HCT116 (cell line): ENCODE measurements at regions not wholly inside any gene's neighbourhood (a gene's known extent, or its start where the extent isn't known, plus 50 kb on each side); places are given as distances from the start of the nearest gene placed in this dataset.

Experiments
- ATAC-seq: fragments of 200-7000 bp; cut with Tn5 transposase; 2 replicates; pipeline ENCODE4 v1.9.1; 2020; ENCODE audit warnings: mild to moderate bottlenecking, moderate library complexity
- BruUV-seq: library from RNA; stranded (reverse); fragments of 400-500 nt; replicated peaks from 2 replicates; lab custom pipeline; 2021; lab: Mats Ljungman, UMichigan
- CTCF ChIA-PET: fragments of 300-600 bp; sonication (Branson Sonifier 250); formaldehyde crosslinking; loops from one replicate; lab custom pipeline; 2021; ENCODE audit warnings: antibody characterized with exemption; lab: Charles Lee
- POLR2A ChIA-PET: fragments of 300-600, 350-600 bp; sonication (Branson Sonifier 250); formaldehyde crosslinking; loops from one replicate; lab custom pipeline; 2021; ENCODE audit warnings: antibody characterized with exemption; lab: Charles Lee
- RAD21 ChIA-PET, 2 experiments: fragments of 300-600 bp; sonication (Branson Sonifier 250); formaldehyde crosslinking; loops; one replicate each; lab custom pipeline; 2023; ENCODE audit warnings: low total read pairs in 2 of 2; ENCODE audit not compliant: uncharacterized antibody in 2 of 2, unreplicated experiment in 2 of 2, low non-redundant PET in 1 of 2; lab: Charles Lee
- DNase-seq: peaks from one replicate; pipeline ENCODE4 v3.0.0-alpha.2; 2010; ENCODE audit warnings: low read depth, low spot score
- H2AFZ ChIP-seq: fragments of 200-600 bp; shearing (Covaris generic), sonication (generic); 2 replicates; pipeline ENCODE4 v1.6.1; 2017; ENCODE audit warnings: low read depth, mixed run types, mixed read lengths, antibody characterized with exemption, low read length; ENCODE audit not compliant: poor library complexity, severe bottlenecking
- H3K27ac ChIP-seq: 2 replicates; pipeline ENCODE4 v1.5.1; 2012; ENCODE audit warnings: low read depth, low read length
- H3K27me3 ChIP-seq: fragments of 200-600 bp; sonication (generic); 2 replicates; pipeline ENCODE4 v1.6.1; 2016; ENCODE audit warnings: mixed run types, low read length, mixed read lengths; ENCODE audit not compliant: insufficient read depth
- H3K36me3 ChIP-seq, 2 experiments: fragments of 200-500 bp in 1 of 2; fragments of 200-600 bp in 1 of 2; sonication (Bioruptor generic) in 1 of 2; sonication (generic) in 1 of 2; 2 replicates each; pipeline versions ENCODE4 v1.5.1 to v1.6.1; 2014 to 2016; ENCODE audit warnings: low read length in 2 of 2, inconsistent platforms in 1 of 2, mixed read lengths in 1 of 2, mixed run types in 1 of 2; ENCODE audit not compliant: insufficient read depth in 2 of 2, control insufficient read depth in 1 of 2
- H3K4me1 ChIP-seq, 2 experiments: fragments of 200-600 bp in 1 of 2; sonication (generic) in 1 of 2; 2 replicates each; pipeline versions ENCODE4 v1.5.1 to v1.6.1; 2012 to 2017; ENCODE audit warnings: low read length in 2 of 2, inconsistent platforms in 1 of 2, mild to moderate bottlenecking in 1 of 2, mixed read lengths in 1 of 2, mixed run types in 1 of 2, moderate library complexity in 1 of 2; ENCODE audit not compliant: insufficient read depth in 2 of 2, control insufficient read depth in 1 of 2
- H3K4me2 ChIP-seq: fragments of 200-600 bp; sonication (generic); 2 replicates; pipeline ENCODE4 v1.6.1; 2017; ENCODE audit warnings: mixed run types, low read length, mixed read lengths
- H3K4me3 ChIP-seq, 2 experiments: fragments of 200-600 bp in 1 of 2; sonication (generic) in 1 of 2; replicated peaks in 1 of 2; 2 replicates each; pipeline ENCODE4 v1.5.1; 2011 to 2016; ENCODE audit warnings: low read length in 2 of 2, control low read depth in 1 of 2, low read depth in 1 of 2, mild to moderate bottlenecking in 1 of 2, mixed read lengths in 1 of 2, mixed run types in 1 of 2
- H3K79me2 ChIP-seq: fragments of 200-600 bp; sonication (generic); 2 replicates; pipeline ENCODE4 v1.6.1; 2017; ENCODE audit warnings: mild to moderate bottlenecking, mixed run types, low read length, moderate library complexity, mixed read lengths; ENCODE audit not compliant: insufficient read depth
- H3K9ac ChIP-seq: fragments of 200-600 bp; sonication (generic); 2 replicates; pipeline ENCODE4 v1.6.1; 2016; ENCODE audit warnings: low read length, mixed read lengths
- H3K9me2 ChIP-seq: fragments of 200-600 bp; sonication (generic), shearing (Covaris generic); 2 replicates; pipeline ENCODE4 v1.6.1; 2017; ENCODE audit warnings: mixed run types, mild to moderate bottlenecking, moderate library complexity; ENCODE audit not compliant: insufficient read depth
- H3K9me3 ChIP-seq, 2 experiments: fragments of 200-500 bp in 1 of 2; fragments of 200-600 bp in 1 of 2; sonication (Bioruptor generic) in 1 of 2; sonication (generic) in 1 of 2; 2 replicates each; pipeline ENCODE4 v1.6.1; 2014 to 2017; ENCODE audit warnings: low read length in 2 of 2, mixed read lengths in 2 of 2, inconsistent platforms in 1 of 2, low read depth in 1 of 2, mild to moderate bottlenecking in 1 of 2, mixed run types in 1 of 2, moderate library complexity in 1 of 2; ENCODE audit not compliant: control insufficient read depth in 1 of 2, insufficient read depth in 1 of 2
- H4K20me1 ChIP-seq: fragments of 200-600 bp; sonication (generic), shearing (Covaris generic); 2 replicates; pipeline ENCODE4 v1.6.1; 2017; ENCODE audit warnings: mixed run types, mild to moderate bottlenecking, moderate library complexity; ENCODE audit not compliant: insufficient read depth
- ELF1 ChIP-seq: IDR thresholded peaks from 2 replicates; pipeline ENCODE4 v1.6.1; 2012; ENCODE audit warnings: low read depth, borderline replicate concordance
- JUND ChIP-seq: IDR thresholded peaks from 2 replicates; pipeline ENCODE4 v1.6.1; 2012
- POLR2A ChIP-seq: IDR thresholded peaks from 2 replicates; pipeline ENCODE4 v1.7.0; 2011; ENCODE audit warnings: borderline replicate concordance; ENCODE audit not compliant: insufficient read depth, insufficient read length; ENCODE audit errors: extremely low read depth
- RAD21 ChIP-seq: IDR thresholded peaks from 2 replicates; pipeline ENCODE4 v1.6.1; 2012; ENCODE audit warnings: low read depth, mild to moderate bottlenecking
- SIN3A ChIP-seq: IDR thresholded peaks from 2 replicates; pipeline ENCODE4 v1.6.1; 2012; ENCODE audit warnings: low read depth
- SRF ChIP-seq: IDR thresholded peaks from 2 replicates; pipeline ENCODE4 v1.6.1; 2012; ENCODE audit warnings: low read depth
- intact Hi-C: fragments of 100-400 bp; cut with micrococcal nuclease; formaldehyde crosslinking; loops from 2 replicates; pipeline ENCODE4 v1.10.0; 2022
- TF ChIP-seq, protein P1 (sequence below): IDR thresholded peaks from 2 replicates; pipeline ENCODE4 v1.6.1; 2012
- TF ChIP-seq, protein P2 (sequence below): IDR thresholded peaks from 2 replicates; pipeline ENCODE4 v1.6.1; 2012
- TF ChIP-seq, protein P3 (sequence below): IDR thresholded peaks from 2 replicates; pipeline ENCODE4 v1.6.1; 2012; ENCODE audit warnings: low read depth

DNA sequence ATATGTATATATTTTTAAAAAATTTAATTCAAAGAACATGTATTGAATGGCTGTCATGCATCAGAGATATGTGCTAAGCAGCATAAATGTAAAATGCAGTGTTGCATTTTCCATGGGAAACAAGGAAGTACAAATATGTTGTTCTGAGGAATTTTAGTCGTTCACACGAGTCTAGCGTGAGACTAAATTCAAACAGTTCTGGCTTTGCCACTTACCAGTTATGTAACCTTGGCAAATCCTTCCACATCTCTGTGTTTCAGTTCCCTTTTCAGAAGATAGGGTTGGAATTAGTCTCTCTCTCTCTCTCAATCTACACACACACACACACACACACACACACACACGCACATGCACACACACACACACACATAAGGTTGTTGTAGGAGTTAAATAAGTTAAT lies 305.4 kb downstream of the UTRN start:
- Histone ChIP-seq H3K36me3 (peaks cover 0 to 4% of the 10 kb centered on the region in 2 experiments; a peak in 1 of 4 replicates), H3K9ac (no peak overlapping the region), H3K4me1 (peaks cover 0 to 8% of the 10 kb centered on the region in 2 experiments; a peak in 2 of 4 replicates), H4K20me1 (no peaks in the 10 kb centered on the region), H3K9me2 (no peaks in the 10 kb centered on the region), H3K4me2 (no peak overlapping the region), H3K27ac (no peak overlapping the region), H3K4me3 (no peak overlapping the region), H3K79me2 (no peaks in the 10 kb centered on the region), H3K9me3 (no peaks in the 10 kb centered on the region), H3K27me3 (no peaks in the 10 kb centered on the region), H2AFZ (no peak overlapping the region)
- DNase-seq (no peak), ATAC-seq (no peak)
- BruUV-seq: no TSS peak
- ChIA-PET CTCF (interaction anchor here (1.0 kb wide), 1 partner anchor 440 kb away, joined by 3 read pairs; no protein-coding TSS in a partner anchor), RAD21 (no interaction called here), POLR2A (no interaction called here)
- TF ChIP-seq, protein P1, sequence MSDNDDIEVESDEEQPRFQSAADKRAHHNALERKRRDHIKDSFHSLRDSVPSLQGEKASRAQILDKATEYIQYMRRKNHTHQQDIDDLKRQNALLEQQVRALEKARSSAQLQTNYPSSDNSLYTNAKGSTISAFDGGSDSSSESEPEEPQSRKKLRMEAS: no peak
- TF ChIP-seq ELF1: no peak
- TF ChIP-seq POLR2A: no peak
- TF ChIP-seq SRF: no peak
- TF ChIP-seq, protein P2, sequence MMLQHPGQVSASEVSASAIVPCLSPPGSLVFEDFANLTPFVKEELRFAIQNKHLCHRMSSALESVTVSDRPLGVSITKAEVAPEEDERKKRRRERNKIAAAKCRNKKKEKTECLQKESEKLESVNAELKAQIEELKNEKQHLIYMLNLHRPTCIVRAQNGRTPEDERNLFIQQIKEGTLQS: no peak
- no peak for TF ChIP-seq JUND
- TF ChIP-seq, protein P3, sequence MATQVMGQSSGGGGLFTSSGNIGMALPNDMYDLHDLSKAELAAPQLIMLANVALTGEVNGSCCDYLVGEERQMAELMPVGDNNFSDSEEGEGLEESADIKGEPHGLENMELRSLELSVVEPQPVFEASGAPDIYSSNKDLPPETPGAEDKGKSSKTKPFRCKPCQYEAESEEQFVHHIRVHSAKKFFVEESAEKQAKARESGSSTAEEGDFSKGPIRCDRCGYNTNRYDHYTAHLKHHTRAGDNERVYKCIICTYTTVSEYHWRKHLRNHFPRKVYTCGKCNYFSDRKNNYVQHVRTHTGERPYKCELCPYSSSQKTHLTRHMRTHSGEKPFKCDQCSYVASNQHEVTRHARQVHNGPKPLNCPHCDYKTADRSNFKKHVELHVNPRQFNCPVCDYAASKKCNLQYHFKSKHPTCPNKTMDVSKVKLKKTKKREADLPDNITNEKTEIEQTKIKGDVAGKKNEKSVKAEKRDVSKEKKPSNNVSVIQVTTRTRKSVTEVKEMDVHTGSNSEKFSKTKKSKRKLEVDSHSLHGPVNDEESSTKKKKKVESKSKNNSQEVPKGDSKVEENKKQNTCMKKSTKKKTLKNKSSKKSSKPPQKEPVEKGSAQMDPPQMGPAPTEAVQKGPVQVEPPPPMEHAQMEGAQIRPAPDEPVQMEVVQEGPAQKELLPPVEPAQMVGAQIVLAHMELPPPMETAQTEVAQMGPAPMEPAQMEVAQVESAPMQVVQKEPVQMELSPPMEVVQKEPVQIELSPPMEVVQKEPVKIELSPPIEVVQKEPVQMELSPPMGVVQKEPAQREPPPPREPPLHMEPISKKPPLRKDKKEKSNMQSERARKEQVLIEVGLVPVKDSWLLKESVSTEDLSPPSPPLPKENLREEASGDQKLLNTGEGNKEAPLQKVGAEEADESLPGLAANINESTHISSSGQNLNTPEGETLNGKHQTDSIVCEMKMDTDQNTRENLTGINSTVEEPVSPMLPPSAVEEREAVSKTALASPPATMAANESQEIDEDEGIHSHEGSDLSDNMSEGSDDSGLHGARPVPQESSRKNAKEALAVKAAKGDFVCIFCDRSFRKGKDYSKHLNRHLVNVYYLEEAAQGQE: no peak
- TF ChIP-seq RAD21: no peak
- no peak for TF ChIP-seq SIN3A
- intact Hi-C loops: no loop called here
